HepG2 (cell line): ENCODE measurements at regions not wholly inside any gene's neighbourhood (a gene's known extent, or its start where the extent isn't known, plus 50 kb on each side); places are given as distances from the start of the nearest gene placed in this dataset.

Experiments used
- ATAC-seq: fragments of 200-7000 bp; cut with Tn5 transposase; 3 replicates; pipeline ENCODE4 v1.9.1; 2020; ENCODE audit warnings: mild to moderate bottlenecking, moderate library complexity
- BruUV-seq: library from RNA; stranded (reverse); fragments of 400-500 nt; replicated peaks from 2 replicates; lab custom pipeline; 2021; lab: Mats Ljungman, UMichigan
- CTCF ChIA-PET: fragments of 300-600 bp; formaldehyde crosslinking; extraction: SDS; loops from one replicate; lab custom pipeline; 2021; ENCODE audit warnings: low total read pairs, inconsistent platforms, low intra/inter-chr PET ratio; lab: Yijun Ruan, JAX
- POLR2A ChIA-PET: fragments of 350-600 bp; sonication (Branson Sonifier 250); formaldehyde crosslinking; loops from one replicate; lab custom pipeline; 2020; ENCODE audit warnings: antibody characterized with exemption, inconsistent platforms; lab: Yijun Ruan, JAX
- DNase-seq: peaks from one replicate; pipeline ENCODE4 v3.0.0-alpha.2; 2015; ENCODE audit warnings: low spot score
- FAIRE-seq: peaks from 3 replicates; lab custom pipeline; 2011; peaks lifted over from hg19 to GRCh38; lab: Jason Lieb, UNC
- H2AFZ ChIP-seq: one replicate; pipeline ENCODE4 v1.6.1; 2011; ENCODE audit warnings: low read length, inconsistent platforms
- H3K27ac ChIP-seq: fragments of 300-600 bp; 3 replicates; pipeline ENCODE4 v1.8.0; 2011; ENCODE audit warnings: mixed run types, mild to moderate bottlenecking, mixed read lengths, low read length, inconsistent platforms; ENCODE audit not compliant: insufficient read depth; ENCODE audit errors: extremely low read length
- H3K27me3 ChIP-seq, 2 experiments: fragments of 200-600 bp in 1 of 2; 2 replicates in 1 of 2; 3 replicates in 1 of 2; pipeline versions ENCODE4 v1.6.0 to v1.8.0; 2011; ENCODE audit warnings: low read length in 2 of 2, mild to moderate bottlenecking in 2 of 2, moderate library complexity in 2 of 2, inconsistent platforms in 1 of 2; ENCODE audit not compliant: insufficient read depth in 2 of 2, control insufficient read depth in 1 of 2
- H3K36me3 ChIP-seq, 2 experiments: fragments of 200-600 bp in 1 of 2; replicated peaks in 1 of 2; 2 replicates in 1 of 2; 3 replicates in 1 of 2; pipeline versions ENCODE4 v1.5.1 to v1.8.0; 2011; ENCODE audit warnings: low read length in 2 of 2, inconsistent platforms in 1 of 2; ENCODE audit not compliant: insufficient read depth in 2 of 2, control insufficient read depth in 1 of 2
- H3K4me1 ChIP-seq: 2 replicates; pipeline ENCODE4 v1.5.1; 2012; ENCODE audit warnings: low read length, inconsistent platforms; ENCODE audit not compliant: insufficient read depth
- H3K4me2 ChIP-seq: 2 replicates; pipeline ENCODE4 v1.6.0; 2011; ENCODE audit warnings: low read depth, low read length, inconsistent platforms
- H3K4me3 ChIP-seq, 3 experiments: fragments of 200-600 bp in 1 of 3; sonication (generic), shearing (Covaris generic) in 1 of 3; replicated peaks in 1 of 3; 2 replicates each; pipeline ENCODE4 v1.5.1; 2011 to 2016; ENCODE audit warnings: low read length in 3 of 3, inconsistent platforms in 2 of 3, low read depth in 2 of 3, mild to moderate bottlenecking in 2 of 3, control low read depth in 1 of 3, mixed read lengths in 1 of 3; ENCODE audit not compliant: insufficient read depth in 1 of 3
- H3K79me2 ChIP-seq: one replicate; pipeline ENCODE4 v1.6.1; 2011; ENCODE audit warnings: low read length, inconsistent platforms; ENCODE audit not compliant: insufficient read depth
- H3K9ac ChIP-seq: 2 replicates; pipeline ENCODE4 v1.6.0; 2011; ENCODE audit warnings: mild to moderate bottlenecking, low read depth, low read length, inconsistent platforms; ENCODE audit not compliant: insufficient read depth
- H3K9me3 ChIP-seq: 2 replicates; pipeline ENCODE4 v1.5.1; 2012; ENCODE audit warnings: mild to moderate bottlenecking, low read length
- H4K20me1 ChIP-seq: 2 replicates; pipeline ENCODE4 v1.6.0; 2011; ENCODE audit warnings: inconsistent platforms, mild to moderate bottlenecking, low read length, moderate library complexity; ENCODE audit not compliant: insufficient read depth
- CBFB ChIP-seq: sonication (generic); formaldehyde crosslinking; IDR thresholded peaks from 2 replicates; pipeline ENCODE4 v1.4.0; 2020; ENCODE audit warnings: missing genetic modification reagents
- ETV5 ChIP-seq: IDR thresholded peaks from 2 replicates; pipeline ENCODE4 v1.6.1; 2018; ENCODE audit warnings: missing biosample characterization, missing genetic modification reagents, inconsistent platforms, borderline replicate concordance
- FLYWCH1 ChIP-seq: sonication (generic); formaldehyde crosslinking; IDR thresholded peaks from 2 replicates; pipeline ENCODE4 v1.8.1; 2023; ENCODE audit warnings: mild to moderate bottlenecking, missing genetic modification reagents
- PAF1 ChIP-seq: IDR thresholded peaks from 2 replicates; pipeline ENCODE4 v1.6.1; 2016; ENCODE audit warnings: missing genetic modification reagents, missing compliant biosample characterization
- POLR2AphosphoS5 ChIP-seq: IDR thresholded peaks from 2 replicates; pipeline ENCODE4 v1.6.1; 2012; ENCODE audit warnings: low read depth, low read length
- RFXAP ChIP-seq: sonication (generic); formaldehyde crosslinking; IDR thresholded peaks from 2 replicates; pipeline ENCODE4 v1.4.0; 2020; ENCODE audit warnings: missing genetic modification reagents, borderline replicate concordance
- SMARCE1 ChIP-seq: fragments of 450-650 bp; IDR thresholded peaks from 2 replicates; pipeline ENCODE4 v1.6.1; 2017; ENCODE audit warnings: borderline replicate concordance
- TSC22D2 ChIP-seq: sonication (generic); formaldehyde crosslinking; IDR thresholded peaks from 2 replicates; pipeline ENCODE4 v1.5.1; 2020; ENCODE audit warnings: missing genetic modification reagents, mild to moderate bottlenecking, borderline replicate concordance
- ZC3H4 ChIP-seq: sonication (generic); formaldehyde crosslinking; IDR thresholded peaks from 2 replicates; pipeline ENCODE4 v1.4.0; 2020; ENCODE audit warnings: missing genetic modification reagents, borderline replicate concordance
- ZNF615 ChIP-seq: sonication (generic); formaldehyde crosslinking; IDR thresholded peaks from 2 replicates; pipeline ENCODE4 v1.5.0; 2020; ENCODE audit warnings: mild to moderate bottlenecking, missing genetic modification reagents, borderline replicate concordance
- ZNF782 ChIP-seq: sonication (generic); formaldehyde crosslinking; IDR thresholded peaks from 2 replicates; pipeline ENCODE4 v1.4.0; 2020; ENCODE audit warnings: missing genetic modification reagents, mild to moderate bottlenecking, borderline replicate concordance
- ZSCAN12 ChIP-seq: sonication (generic); formaldehyde crosslinking; IDR thresholded peaks from 2 replicates; pipeline ENCODE4 v1.9.0; 2021; ENCODE audit warnings: mild to moderate bottlenecking, missing genetic modification reagents
- WGBS: methylation state at CpG from one replicate; pipeline ENCODE4 v1.1.6; 2017; ENCODE audit warnings: low lambda C conversion rate; 5-methylcytosine and 5-hydroxymethylcytosine counted together
- in situ Hi-C: cut with HindIII; loops from 2 replicates; pipeline ENCODE4 v1.10.0; 2017; ENCODE audit warnings: low pct_unique_long_range_greater_than_20kb; ENCODE audit not compliant: extremely low pct_ligation_motif_present
- intact Hi-C: fragments of 100-400 bp; cut with micrococcal nuclease; formaldehyde crosslinking; loops from one replicate; pipeline ENCODE4 v1.10.0; 2022; ENCODE audit not compliant: unreplicated experiment
- TF ChIP-seq, protein P1 (sequence below): sonication (generic); formaldehyde crosslinking; IDR thresholded peaks from 2 replicates; pipeline ENCODE4 v1.8.1; 2022; ENCODE audit warnings: mild to moderate bottlenecking, missing genetic modification reagents
- TF ChIP-seq, protein P2 (sequence below): sonication (generic); formaldehyde crosslinking; IDR thresholded peaks from 2 replicates; pipeline ENCODE4 v1.4.0; 2020; ENCODE audit warnings: mild to moderate bottlenecking, missing genetic modification reagents
- TF ChIP-seq, protein P3 (sequence below): sonication (generic); formaldehyde crosslinking; IDR thresholded peaks from 2 replicates; pipeline ENCODE4 v1.8.0; 2022; ENCODE audit warnings: mild to moderate bottlenecking, missing genetic modification reagents, moderate library complexity
- TF ChIP-seq, protein P4 (sequence below): sonication (generic); formaldehyde crosslinking; IDR thresholded peaks from 2 replicates; pipeline ENCODE4 v1.5.0; 2020; ENCODE audit warnings: mild to moderate bottlenecking, missing genetic modification reagents, moderate library complexity

DNA sequence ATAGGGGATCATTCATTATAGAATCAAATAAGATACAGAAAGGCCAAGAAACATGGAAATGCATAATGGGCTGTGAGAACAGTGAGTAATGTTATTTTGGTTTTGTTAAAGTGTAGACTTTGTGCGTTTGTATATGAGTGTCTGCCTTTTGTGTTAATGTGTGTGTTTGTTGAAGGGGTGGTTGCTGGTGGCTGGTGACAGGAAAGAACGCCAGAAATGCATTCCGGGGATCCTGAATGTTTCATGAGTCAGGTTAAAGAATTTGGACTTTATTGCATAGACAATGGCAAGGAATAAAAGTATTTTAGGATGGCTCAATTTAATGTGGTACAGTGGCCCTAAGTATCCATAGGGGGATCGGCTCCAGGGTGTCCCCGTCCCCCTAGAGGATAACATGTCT lies 1228.9 kb downstream of the PCDH7 start:
- Histone ChIP-seq H3K4me2 (no peak overlapping the region), H3K79me2 (no peaks in the 10 kb centered on the region), H3K9ac (no peak overlapping the region), H3K27ac (no peak overlapping the region), H3K4me3 (no peak overlapping the region), H3K27me3 (no peaks in the 10 kb centered on the region), H4K20me1 (no peaks in the 10 kb centered on the region), H3K9me3 (peaks cover 29% of the 10 kb centered on the region), H2AFZ (no peak overlapping the region), H3K4me1 (no peaks in the 10 kb centered on the region), H3K36me3 (no peaks in the 10 kb centered on the region)
- no TSS peak for BruUV-seq
- DNase-seq: no peak
- no peak for TF ChIP-seq PAF1 (CRISPR knock-in tag)
- TF ChIP-seq TSC22D2 (CRISPR knock-in tag): no peak
- TF ChIP-seq, protein P1, sequence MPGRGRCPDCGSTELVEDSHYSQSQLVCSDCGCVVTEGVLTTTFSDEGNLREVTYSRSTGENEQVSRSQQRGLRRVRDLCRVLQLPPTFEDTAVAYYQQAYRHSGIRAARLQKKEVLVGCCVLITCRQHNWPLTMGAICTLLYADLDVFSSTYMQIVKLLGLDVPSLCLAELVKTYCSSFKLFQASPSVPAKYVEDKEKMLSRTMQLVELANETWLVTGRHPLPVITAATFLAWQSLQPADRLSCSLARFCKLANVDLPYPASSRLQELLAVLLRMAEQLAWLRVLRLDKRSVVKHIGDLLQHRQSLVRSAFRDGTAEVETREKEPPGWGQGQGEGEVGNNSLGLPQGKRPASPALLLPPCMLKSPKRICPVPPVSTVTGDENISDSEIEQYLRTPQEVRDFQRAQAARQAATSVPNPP (CRISPR knock-in tag): no peak
- no peak for TF ChIP-seq CBFB (CRISPR knock-in tag)
- TF ChIP-seq ZNF615 (CRISPR knock-in tag): no peak
- TF ChIP-seq, protein P2, sequence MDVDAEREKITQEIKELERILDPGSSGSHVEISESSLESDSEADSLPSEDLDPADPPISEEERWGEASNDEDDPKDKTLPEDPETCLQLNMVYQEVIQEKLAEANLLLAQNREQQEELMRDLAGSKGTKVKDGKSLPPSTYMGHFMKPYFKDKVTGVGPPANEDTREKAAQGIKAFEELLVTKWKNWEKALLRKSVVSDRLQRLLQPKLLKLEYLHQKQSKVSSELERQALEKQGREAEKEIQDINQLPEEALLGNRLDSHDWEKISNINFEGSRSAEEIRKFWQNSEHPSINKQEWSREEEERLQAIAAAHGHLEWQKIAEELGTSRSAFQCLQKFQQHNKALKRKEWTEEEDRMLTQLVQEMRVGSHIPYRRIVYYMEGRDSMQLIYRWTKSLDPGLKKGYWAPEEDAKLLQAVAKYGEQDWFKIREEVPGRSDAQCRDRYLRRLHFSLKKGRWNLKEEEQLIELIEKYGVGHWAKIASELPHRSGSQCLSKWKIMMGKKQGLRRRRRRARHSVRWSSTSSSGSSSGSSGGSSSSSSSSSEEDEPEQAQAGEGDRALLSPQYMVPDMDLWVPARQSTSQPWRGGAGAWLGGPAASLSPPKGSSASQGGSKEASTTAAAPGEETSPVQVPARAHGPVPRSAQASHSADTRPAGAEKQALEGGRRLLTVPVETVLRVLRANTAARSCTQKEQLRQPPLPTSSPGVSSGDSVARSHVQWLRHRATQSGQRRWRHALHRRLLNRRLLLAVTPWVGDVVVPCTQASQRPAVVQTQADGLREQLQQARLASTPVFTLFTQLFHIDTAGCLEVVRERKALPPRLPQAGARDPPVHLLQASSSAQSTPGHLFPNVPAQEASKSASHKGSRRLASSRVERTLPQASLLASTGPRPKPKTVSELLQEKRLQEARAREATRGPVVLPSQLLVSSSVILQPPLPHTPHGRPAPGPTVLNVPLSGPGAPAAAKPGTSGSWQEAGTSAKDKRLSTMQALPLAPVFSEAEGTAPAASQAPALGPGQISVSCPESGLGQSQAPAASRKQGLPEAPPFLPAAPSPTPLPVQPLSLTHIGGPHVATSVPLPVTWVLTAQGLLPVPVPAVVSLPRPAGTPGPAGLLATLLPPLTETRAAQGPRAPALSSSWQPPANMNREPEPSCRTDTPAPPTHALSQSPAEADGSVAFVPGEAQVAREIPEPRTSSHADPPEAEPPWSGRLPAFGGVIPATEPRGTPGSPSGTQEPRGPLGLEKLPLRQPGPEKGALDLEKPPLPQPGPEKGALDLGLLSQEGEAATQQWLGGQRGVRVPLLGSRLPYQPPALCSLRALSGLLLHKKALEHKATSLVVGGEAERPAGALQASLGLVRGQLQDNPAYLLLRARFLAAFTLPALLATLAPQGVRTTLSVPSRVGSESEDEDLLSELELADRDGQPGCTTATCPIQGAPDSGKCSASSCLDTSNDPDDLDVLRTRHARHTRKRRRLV (CRISPR knock-in tag): no peak
- TF ChIP-seq, protein P3, sequence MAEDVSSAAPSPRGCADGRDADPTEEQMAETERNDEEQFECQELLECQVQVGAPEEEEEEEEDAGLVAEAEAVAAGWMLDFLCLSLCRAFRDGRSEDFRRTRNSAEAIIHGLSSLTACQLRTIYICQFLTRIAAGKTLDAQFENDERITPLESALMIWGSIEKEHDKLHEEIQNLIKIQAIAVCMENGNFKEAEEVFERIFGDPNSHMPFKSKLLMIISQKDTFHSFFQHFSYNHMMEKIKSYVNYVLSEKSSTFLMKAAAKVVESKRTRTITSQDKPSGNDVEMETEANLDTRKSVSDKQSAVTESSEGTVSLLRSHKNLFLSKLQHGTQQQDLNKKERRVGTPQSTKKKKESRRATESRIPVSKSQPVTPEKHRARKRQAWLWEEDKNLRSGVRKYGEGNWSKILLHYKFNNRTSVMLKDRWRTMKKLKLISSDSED (CRISPR knock-in tag): no peak
- TF ChIP-seq SMARCE1: no peak
- no peak for TF ChIP-seq ZC3H4
- TF ChIP-seq, protein P4, sequence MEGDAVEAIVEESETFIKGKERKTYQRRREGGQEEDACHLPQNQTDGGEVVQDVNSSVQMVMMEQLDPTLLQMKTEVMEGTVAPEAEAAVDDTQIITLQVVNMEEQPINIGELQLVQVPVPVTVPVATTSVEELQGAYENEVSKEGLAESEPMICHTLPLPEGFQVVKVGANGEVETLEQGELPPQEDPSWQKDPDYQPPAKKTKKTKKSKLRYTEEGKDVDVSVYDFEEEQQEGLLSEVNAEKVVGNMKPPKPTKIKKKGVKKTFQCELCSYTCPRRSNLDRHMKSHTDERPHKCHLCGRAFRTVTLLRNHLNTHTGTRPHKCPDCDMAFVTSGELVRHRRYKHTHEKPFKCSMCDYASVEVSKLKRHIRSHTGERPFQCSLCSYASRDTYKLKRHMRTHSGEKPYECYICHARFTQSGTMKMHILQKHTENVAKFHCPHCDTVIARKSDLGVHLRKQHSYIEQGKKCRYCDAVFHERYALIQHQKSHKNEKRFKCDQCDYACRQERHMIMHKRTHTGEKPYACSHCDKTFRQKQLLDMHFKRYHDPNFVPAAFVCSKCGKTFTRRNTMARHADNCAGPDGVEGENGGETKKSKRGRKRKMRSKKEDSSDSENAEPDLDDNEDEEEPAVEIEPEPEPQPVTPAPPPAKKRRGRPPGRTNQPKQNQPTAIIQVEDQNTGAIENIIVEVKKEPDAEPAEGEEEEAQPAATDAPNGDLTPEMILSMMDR (CRISPR knock-in tag): no peak
- no peak for TF ChIP-seq POLR2AphosphoS5
- TF ChIP-seq ZSCAN12: no peak
- no peak for TF ChIP-seq FLYWCH1 (CRISPR knock-in tag)
- TF ChIP-seq RFXAP (CRISPR knock-in tag): no peak
- TF ChIP-seq ZNF782 (CRISPR knock-in tag): no peak
- TF ChIP-seq ETV5: no peak
- in situ Hi-C loops: no loop called here
- POLR2A ChIA-PET: no interaction called here
- CTCF ChIA-PET: no interaction called here
- intact Hi-C loops: no loop called here
- WGBS: 0% methylated on average over 5 of the region's 5 CpGs
- FAIRE-seq: no peak
- no peak for ATAC-seq
